SKM-1 treated with dmso at 0.1 percent for 144 hours (cell line): ENCODE measurements at regions not wholly inside any gene's neighbourhood (a gene's known extent, or its start where the extent isn't known, plus 50 kb on each side); places are given as distances from the start of the nearest gene placed in this dataset.

Experiments used
- DNase-seq: peaks from one replicate; lab custom pipeline; 2025; ENCODE audit not compliant: unreplicated experiment; lab: John Stamatoyannopoulos, UW

DNA sequence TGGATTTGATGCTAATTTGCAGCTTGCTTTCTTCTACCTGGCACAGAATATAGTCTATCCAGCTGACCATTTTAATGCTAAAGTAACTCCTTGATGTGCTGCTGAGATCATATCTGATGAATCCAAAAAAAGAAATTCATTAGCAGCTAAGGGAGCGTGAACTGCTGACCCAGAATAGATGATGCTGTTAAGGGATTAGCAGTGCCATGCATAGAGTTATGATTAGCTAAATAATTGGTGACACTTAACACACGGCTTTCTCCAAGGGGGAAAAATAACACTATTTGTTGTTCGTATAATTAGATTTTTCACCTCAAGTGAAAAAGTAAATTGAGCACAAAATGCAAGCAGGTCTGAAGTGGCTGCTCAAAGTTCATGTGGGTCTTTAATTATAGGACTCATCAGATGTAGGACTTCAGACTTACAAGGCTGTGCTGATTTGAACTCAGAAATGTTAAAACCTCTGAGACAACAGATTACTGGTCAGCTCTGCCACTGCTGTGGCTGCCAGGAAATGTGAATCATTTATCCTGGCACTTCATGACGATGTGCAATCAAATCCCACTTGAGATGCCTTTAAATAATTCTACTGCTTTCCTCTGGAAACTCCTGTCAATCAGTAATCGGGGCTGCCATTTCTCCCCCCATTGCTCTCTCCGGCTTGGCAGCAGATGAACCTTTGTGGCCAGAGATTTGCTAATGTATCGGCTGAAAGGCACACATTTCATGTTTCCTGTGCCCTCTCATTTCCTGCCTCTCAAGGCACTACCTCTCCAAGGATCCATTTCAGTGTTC is 291.6 kb upstream of the C9orf72 start:
- DNase-seq = no peak

DNA sequence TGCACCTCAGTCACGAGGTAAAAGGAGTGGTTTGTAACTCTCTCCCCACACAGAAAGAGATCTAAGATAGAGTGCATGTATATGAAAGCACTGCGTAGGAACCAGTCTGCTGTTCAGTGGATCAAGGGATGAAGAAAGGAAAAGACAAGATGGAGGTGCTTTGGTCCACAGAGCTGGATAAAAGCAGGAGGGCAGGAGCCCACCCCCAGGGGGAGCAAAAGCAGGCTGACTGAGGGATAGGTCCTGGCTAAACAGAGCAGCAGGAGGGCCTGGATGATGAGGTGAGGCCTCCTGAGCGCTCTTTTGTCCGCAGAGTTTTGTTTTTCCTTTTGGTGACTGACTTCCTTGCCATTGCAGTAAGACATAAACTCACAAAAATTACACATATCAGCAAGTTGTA is 293.5 kb upstream of the C9orf72 start:
- no peak for DNase-seq

DNA sequence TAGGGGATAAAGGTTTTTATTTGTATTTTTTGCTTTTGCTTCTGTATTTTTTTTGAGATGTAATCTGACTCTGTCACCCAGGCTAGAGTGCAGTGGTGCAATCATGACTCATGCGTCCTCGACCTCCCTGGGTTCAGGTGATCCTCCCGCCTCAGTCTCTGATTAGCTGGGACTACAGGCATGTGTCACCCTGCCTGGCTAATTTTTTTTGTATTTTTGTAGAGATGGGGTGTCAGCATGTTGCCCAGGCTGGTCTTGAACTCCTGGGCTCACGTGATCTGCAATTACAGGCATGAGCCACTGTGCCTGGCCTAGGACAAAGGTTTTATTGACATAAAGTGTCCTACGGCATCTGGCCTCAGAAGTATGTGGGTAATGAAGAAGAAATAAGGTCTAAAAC is 297.1 kb upstream of the C9orf72 start:
- no peak for DNase-seq

DNA sequence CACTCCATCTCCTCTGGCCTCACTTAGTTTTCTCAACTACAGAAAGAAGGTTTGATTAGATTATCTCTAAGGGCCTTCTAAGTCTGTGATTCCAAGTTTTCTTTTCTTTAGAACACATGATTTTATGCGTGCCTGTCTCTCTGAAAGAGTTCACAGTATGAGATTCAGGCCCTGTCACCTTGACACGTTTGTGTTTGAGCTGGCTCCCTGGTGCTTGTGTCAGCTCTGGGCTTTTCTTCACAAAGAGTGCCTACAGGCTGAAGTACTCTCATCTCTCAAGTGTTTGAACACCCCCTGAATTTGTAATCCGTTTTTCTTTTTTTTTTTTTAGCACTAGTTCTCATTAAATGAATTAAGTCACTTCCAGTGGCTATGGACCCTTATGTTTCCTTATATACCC is 306.9 kb upstream of the C9orf72 start:
- DNase-seq = no peak

DNA sequence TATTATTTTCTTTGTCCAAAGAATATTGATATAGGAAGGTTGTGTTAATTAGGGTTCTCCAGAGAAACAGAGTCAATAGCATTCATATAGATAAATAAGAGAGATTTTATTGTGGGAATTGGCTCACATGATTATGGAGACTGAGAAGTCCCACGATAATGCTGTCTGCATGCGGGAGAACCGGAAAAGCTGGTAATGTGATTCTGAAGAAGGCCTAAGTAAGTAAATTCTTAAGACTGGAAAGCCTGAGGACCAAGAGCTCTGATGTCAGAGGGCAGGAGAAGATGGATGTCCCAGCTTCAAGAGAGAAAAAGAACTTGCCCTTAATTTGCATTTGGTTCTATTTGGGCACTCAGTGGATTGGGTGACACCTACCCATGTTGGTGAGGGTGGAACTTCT is 307.4 kb upstream of the C9orf72 start:
- DNase-seq = no peak

DNA sequence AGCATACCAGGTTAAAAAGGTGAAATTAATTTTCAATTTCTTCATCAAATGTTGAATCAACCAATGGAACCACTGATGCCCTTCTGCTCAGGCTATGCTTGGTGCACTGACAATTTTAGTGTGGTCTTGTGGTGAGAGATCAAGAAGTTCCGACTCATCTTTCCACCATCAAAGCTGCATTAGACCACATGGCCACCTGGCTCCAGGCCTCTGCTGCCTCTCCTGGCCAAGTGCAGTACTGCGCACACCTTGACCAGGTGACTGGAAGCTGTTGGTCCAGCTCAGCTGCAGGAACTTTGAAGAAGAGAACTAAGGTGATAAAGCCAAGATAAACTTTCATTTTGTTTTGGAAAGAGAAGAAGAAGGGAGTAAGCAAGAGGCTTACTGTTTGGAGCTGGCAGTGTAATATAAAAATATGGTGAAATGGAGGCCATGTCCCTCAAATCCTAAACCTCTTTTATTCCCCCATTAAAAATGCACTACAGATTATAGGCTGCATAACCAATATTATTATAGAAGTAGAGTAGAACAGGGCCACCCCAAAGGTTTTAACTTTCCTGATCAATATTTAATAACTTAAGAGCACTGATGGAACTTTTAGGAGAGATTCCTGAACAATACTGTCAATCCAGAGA is 315.5 kb upstream of the C9orf72 start:
- DNase-seq = no peak

DNA sequence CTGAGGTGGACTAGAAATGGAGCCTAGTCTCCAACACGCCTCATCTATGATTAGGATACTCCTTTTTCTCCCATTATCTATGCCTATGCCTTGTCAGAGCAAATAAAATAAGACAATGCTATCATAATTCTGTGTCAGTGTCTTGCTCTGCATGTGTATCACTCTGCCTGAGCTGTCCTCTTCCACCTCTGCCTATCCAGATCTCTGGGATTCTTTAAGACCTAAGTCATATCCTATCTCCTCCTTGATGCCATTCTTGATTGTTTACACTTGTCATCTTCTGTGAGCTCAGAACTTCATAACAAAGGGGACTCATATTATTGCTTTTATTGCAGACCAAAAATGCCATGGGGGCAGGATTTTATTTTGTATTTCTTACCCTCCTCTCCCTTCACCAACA is 351.2 kb upstream of the C9orf72 start:
- DNase-seq = no peak

DNA sequence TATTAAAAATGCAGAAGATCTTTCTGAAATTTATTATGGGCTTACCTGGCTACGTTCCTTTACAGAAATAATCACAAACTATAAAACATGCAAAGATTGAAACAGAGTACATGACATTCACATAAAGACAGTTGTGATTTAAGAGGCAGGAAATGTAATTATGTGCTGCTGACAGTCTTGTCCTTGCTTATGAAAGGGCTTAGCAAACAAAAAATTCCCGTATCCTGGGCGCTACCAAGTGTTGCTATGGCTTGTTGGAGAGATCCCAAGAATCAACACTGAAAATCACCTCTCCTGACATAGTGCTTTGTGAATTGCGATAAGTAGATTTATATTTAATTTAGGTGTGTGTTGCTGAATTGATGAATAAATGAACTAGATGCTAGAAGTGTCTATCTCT is 352.5 kb upstream of the C9orf72 start:
- DNase-seq = no peak

DNA sequence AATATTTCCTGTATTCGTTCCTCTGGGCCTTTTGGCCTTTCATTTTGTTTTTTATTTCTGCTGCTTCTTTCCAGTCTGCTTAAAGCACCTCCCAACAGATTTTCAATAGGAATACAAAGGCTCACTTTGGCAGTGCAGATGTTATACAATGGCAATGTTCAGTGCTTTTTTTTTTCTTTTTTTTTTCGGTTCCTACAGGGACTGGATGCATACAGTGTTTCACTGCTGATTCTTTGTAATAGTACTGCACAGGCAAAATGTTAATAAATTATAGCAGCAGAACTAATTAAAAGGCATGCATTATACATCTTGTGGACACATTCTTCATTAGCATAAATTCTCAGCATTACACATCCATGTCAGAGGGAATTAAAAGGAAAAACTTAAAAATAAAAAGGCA is 356.6 kb upstream of the C9orf72 start:
- DNase-seq = no peak

DNA sequence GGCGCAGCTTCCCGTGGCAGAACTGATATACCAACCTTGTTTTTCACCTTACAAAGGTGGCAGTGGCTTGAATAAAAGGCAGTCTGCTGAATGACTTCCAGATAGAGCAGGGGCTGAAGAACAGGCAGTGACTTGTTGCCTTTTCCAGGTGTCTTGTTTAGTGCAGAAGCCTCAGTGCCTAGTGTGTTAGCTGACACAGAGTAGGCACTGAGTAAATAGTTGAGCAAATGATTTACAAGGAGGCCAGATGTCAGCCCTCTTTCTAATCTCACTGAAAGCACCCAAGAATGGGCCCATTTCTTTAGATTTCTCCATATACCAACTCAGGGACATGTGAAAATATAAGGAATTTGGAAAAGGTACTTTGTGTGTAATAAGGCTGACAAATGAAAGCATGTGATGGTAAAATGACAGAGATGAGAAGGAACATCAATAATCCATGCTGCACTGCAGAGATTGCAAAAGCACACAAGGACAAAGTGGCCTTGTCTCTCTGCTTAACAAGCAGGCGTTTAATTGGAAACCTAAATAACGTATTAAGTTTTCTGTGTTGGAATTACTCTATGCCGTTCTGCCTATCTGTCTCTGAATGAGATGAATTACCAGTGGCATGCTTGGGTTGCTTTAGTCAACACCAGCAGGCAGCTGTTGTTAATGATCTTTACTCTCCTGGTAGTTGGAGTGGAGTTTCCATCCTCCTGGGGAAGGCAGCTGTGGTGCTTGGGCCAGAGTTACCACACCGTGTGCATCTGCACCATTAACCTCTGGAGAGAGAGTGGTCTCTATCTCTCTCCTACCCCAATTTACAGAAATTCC is 360.1 kb upstream of the C9orf72 start:
- no peak for DNase-seq

DNA sequence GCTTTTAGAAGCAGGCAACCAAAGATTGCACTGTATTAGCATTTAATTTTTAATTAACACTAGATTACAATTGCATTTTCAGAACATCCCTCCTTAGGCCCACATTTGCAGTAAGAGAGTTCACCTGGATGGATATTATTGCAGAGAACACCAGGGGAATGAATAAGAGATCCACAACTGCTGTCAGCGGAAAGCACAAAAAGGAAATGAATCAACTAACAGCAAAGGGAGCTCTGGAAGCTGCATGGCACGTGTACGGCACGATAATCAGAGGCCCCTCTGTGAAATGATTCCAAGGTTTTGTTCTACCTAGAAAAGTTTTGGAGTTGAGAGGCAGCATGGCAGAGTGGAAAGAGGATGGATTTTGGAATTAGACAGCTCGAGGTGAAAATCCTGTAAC is 361.2 kb upstream of the C9orf72 start:
- DNase-seq = no peak

DNA sequence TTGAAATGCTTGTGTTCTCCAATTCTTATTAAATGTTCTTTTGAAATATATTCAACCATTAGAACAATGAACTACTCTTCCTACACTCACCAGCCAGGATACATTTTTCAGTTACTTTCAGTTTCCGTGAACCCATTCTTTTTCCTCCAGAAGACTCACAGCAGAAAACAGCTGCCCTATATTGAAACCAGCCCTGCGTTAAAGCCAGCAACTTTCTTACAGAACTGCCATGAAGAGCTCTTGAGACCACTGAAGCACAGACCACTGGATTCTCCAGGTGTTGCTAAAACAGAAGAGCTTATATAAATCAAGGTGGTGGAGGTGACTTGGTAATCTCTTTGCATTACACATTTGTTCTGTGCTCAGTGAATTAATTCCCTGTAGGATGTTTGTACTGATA is 365.9 kb upstream of the C9orf72 start:
- DNase-seq = no peak

DNA sequence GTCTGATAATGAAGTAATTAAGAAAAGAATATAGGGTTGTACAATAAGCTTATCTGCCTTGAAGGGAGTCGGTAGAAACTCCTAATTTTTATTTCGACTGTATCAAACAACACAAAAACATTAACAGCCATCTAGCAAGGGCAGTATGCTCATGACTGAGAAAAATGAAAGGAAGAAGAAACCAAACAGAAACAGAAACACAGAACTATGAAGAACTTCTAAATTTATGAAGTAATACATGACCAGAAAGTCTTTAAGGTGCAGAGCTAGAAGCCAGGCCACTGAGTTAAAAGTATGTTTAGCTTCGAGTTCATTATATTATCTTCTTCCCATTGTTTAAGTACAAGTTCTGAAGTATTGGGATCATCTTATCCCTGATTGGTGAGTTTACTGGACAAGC is 367.3 kb upstream of the C9orf72 start:
- no peak for DNase-seq

DNA sequence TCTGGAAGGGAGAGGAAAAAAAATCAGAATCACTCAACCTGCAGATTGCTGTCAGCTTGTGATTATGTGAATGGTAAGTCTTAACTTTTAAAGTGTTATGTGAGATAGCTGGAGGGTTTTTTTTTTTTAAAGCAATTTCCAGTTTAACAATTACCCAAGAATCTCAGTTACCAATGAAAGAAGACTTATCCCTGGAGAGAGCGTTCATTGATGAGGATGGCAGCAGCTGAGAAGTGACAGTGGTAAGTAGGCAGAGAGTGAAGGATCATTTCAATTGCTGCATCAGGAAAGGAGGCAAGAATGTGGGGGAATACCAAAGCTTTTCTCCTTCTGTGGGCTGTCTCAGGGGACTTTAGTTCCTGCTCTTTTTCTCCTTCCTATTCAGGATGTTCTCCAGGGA is 370.2 kb upstream of the C9orf72 start:
- DNase-seq = no peak

DNA sequence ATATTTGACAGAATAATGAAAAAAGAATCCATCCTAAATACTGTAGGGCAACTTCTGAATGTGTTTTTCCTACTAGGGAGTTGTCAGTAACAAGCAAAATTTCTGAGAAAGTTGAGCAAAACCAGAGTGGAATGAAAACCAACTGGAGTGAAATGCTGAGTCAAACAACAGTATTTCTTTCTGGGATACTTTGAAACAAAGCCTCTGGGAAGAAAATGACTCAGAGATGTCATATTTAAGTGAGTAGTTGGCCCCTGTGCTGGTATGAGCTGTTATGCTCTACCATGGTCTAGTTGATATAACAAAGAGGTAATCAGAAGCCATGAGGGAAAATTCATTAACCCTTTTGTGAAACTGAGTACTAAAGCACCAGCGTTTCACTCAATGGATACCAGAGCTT is 372.1 kb upstream of the C9orf72 start:
- DNase-seq = no peak

DNA sequence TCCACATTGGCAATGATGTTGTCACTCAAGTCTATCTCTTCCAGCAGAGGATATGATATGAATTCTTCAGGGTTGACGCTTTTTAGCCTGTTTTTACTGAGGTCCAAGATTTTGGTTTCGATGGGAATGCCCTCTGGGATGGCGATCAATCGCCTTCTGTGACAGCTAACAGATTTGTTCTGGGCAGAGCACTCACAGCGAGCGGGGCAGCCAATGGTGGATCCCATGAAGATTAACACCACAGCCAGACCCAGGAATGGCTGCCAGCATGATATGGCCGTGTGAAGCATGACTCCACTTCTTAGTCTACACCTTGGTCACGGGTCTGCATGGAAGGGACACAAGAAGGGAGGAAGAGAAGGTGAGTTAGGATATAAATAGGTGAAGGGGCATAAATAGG is 377.1 kb upstream of the C9orf72 start:
- DNase-seq = no peak

DNA sequence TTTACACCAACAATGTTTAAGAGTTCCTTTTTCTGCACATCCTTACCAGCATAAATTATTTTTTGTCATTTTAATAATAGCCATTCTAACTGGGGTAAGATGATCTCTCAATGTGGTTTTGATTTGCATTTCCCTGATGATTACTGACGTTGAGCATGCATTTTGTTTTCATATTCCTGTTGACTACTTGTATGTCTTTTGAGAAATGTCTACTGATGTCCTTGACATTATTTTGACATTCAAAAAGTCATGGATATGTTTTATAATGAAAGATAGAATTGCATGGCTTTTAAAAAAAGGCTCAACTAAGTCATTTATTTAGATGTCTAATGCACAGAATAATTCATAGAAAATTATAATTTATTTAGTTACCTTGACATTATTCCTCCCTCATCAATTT is 381.6 kb upstream of the C9orf72 start:
- DNase-seq = no peak

DNA sequence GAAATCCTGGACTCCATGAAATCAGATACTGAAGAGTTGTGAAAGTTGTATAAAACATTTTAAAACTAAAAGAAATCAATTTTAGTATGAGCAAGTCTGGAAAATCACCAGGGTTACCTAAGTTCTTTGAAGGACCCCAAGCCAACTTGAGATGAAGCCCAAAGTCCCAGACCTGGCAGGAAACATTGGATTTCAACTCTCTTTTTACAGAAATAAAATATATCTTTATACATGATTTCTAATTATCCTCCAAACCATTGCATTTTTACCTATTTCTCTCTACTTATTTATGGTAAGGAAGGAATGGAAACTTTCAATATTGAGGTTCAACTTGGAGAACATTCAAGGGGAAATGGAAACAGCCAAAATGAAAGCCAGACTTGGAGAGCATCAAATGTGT is 390.6 kb upstream of the C9orf72 start:
- DNase-seq = no peak

DNA sequence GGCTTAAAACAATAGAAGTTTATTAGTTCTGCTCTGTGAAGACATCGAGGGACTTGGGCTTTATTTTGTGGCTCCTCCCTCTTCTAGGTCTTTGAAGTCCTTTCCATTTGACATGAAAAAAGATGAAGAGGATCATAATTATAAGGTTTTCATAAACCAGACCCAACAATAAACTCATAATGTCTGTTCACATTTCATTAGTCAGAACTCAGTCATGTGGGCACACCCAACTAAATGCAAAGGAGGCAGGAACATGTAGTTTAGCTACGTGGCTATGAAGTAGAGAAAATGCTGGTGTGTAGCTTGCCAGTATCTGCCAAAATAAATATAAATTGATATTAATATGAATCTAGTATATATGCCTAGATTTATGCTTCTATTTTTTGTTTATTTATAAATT is 393.9 kb upstream of the C9orf72 start:
- no peak for DNase-seq

DNA sequence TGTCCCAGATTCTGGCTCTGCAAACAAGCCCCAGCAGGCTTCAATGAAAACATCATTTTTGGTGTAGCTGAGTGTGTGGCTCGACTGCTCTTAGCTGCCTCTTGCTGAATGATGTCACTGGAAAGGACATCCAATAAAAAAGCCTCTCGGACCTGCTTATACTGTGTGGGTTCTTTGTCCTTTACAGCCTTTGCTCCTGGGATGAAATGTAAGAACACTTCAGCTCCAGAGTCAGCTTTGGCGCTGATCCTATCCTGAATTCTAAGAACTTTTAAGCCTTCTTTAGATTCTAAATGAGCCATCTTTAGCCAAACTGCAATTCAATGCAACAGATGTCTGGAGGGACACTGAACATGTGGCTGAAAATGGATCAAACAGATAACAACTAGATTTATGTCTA is 404.6 kb upstream of the C9orf72 start:
- no peak for DNase-seq

DNA sequence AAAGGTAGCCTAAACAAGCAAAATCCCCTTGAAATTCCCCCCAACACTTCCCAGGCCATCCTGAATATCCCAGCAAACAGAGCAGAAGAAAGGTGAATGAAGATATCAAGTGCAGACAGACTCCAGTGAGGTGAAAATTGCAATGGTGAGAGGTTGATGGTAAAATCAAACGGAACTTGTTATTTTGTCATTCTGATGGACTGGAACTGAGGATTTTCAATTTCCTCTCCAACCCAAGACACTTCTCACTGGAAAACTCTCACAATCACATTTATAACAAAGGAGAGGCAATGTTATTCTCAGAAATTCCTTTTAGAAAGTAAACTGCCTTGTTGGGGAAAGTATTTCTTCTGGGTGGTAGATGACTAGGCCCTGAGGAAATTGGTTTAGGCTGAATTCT is 412.4 kb upstream of the C9orf72 start:
- no peak for DNase-seq

DNA sequence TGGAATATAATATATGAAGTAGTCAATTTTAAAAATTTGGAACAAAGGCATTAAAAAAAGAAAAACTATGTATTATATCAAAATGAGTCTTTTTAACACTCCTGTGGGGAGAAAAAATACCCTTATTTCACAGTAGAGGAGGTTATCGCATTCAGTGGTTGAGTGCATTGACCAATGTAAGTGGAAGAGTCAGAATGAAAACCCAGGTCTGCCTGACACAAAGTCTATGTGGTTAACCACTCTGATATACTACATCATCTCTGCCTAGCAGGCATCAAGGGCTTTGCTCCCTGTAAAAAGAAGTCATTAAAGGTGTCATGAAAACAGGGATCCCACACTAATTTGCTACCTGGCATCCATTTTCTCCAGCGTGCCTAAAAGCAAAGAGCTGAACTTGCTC is 417.2 kb upstream of the C9orf72 start:
- no peak for DNase-seq
